ENCODE measurements at regions not wholly inside any gene's neighbourhood (a gene's known extent, or its start where the extent isn't known, plus 50 kb on each side); places are given as distances from the start of the nearest gene placed in this dataset.
"Not testable (repeated sequence)": the region's sequence is repeated elsewhere in the genome, so short reads cannot be mapped to it uniquely, and the experiment has no call there.

- not testable (repeated sequence) for FAIRE-seq; DNase-seq (ENCODE audit: low spot score)
Observed at GRCh38 chr15:20244792-20245191, 296.8 kb downstream of the GOLGA6L6 start.

GRCh38 chr15:20243486-20244240 is 297.9 kb downstream of the GOLGA6L6 start:
- not testable (repeated sequence) for DNase-seq (ENCODE audit: low spot score); FAIRE-seq

GRCh38 chr15:20240366-20240917 is 301.2 kb downstream of the GOLGA6L6 start:
- FAIRE-seq; DNase-seq (ENCODE audit: low spot score): not testable (repeated sequence)

- DNase-seq (ENCODE audit: low spot score); FAIRE-seq: not testable (repeated sequence)
Observed at GRCh38 chr15:20239186-20239585, 302.4 kb downstream of the GOLGA6L6 start.

DNA sequence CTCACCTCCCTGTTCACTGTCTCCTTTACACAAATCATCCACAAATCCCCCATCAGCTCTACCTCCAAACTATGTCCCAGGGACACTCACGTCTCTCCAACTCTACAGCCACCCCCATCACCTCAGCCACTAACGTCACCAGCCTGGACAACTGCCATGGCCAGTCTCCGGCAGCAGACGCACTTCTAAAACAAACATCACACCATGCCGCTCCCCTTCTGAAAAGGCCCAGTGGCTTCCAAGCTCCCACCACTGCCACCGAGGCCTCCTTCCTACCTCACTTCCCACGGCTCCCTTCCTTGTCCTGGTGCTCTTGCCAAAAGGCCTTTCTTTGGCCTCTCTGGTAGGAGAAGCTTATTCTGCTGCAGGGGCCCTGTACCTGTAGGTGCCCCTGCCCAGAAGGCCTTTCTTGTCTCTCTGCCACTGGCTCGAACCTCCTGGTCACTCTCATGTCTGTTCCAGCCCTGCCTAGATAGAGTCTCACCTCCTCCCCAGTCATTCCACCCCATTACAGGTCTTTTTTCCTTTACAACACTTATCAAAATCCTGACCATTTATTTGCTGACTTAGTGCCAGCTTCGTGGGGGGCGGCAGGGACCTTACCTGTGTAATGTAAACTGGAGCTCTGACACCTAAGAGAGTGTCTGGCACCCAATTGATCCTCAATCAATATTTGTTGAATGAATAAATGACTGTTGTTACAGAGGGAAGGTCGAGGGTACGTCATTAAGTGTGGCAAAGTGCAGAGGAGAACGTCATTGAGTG is 304.2 kb downstream of the GOLGA6L6 start:
- FAIRE-seq, result not testable (repeated sequence)
- peak; percentile 32 for DNase-seq (ENCODE audit: low spot score)

DNA sequence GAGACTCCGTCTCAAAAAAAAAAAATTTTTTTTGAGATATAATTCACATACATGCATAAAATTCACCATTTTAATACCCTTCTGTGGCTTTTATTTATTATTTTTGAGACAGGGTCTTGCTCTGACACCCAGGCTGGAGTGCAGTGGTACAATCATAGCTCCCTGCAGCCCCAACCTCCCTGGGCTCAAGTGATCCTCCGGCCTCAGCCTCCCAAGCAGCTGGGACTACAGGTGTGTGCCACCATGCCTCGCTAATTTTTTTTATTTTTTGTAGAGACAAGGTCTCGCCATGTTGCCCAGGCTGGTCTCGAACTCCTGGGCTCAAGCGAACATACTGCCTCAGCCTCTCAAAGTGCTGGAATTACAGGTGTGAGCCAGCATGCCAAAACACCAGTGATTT is 305.9 kb downstream of the GOLGA6L6 start:
- not testable (repeated sequence) for DNase-seq (ENCODE audit: low spot score); FAIRE-seq

GRCh38 chr15:20234006-20234540 is 307.5 kb downstream of the GOLGA6L6 start:
- DNase-seq (ENCODE audit: low spot score); FAIRE-seq: not testable (repeated sequence)

DNA sequence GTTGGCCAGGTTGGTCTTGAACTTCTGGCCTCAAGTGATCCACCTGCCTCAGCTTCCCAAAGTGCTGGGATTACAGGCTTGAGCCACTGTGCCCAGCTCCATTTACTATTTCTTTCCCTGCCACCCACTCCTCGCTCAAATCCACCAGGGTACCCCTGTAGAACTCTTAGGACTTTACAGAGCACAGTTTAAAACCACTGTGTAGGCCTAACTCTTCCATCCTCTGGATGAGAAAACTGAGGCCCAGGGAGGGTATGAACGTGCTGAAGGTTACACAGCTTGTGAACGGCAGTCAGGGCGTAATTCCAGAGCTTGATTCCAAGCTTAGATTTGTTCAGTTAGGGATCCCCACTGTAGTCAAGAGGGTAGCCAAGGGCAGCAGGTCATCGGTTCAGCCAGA is 309.1 kb downstream of the GOLGA6L6 start:
- not testable (repeated sequence) for DNase-seq (ENCODE audit: low spot score); FAIRE-seq

GRCh38 chr15:20230656-20231055 is 310.9 kb downstream of the GOLGA6L6 start:
- not testable (repeated sequence) for FAIRE-seq; DNase-seq (ENCODE audit: low spot score)

DNA sequence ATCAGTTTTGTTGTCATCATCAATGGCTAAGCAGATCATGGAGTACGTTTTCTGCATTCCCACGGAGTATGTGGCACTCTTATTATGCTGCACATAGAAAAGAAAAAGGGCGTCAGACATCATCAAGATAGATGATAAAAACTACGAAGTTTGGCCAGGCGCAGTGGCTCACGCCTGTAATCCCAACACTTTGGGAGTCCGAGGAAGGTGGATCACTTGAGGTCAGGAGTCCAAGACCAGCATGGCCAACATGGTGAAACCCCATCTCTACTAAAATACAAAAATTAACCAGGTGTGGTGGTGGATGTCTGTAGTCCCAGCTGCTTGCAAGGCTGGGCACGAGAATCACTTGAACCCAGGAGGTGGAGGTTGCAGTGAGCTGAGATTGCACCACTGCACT is 312.8 kb downstream of the GOLGA6L6 start:
- DNase-seq (ENCODE audit: low spot score); FAIRE-seq: not testable (repeated sequence)

DNA sequence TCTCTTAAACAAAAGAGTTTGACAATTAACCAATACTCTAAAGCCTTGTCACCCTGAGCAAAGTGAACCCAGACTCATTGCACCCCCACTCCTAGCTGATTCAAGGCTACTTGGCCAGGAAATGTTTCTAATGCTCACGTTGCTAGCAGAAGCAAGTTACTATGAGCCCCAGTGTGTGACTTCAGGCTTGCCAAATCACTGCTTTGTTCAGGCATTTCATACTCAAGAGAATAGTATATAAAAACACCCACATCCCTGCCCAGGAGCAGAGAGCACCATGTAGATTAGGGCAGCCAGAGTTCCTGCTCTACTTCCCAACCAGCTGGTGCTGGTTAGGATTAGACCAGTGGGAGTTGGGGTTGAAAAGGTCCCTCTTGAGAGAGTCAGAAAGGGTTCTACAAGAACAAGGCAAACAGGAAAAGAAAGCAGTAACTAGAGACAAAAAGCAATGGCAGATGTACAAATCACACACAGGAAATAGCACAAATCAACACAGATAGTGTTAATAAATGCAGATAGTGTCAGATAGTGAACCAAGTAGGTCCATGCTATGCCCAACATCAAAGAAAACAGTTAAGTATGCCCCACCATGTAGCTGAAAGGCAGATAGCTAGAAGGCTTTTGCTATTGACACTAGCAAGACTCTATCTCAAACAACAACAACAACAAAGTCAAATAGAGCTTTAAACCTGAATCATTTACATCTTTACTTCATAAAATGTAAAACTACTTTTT is 314.3 kb downstream of the GOLGA6L6 start:
- not testable (repeated sequence) for FAIRE-seq; DNase-seq (ENCODE audit: low spot score)

DNA sequence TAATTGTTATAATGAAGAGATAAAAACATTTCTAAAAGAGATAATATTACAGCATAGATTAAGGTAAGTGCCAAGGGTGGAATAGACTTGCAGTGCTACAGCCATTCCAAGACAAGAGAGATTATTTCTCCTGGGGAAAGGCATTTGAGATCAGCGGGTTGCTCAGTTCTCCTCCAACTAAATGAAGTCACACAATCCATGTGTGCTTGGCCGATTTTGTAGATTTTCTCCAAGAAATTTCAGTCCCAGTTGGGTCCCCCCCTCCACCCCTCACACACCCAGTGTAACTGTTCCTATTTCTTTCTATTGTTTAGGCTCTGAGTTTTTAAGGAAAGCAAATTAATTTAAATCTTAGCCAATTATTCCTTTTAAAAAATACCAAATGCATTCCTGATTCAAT is 315.1 kb downstream of the GOLGA6L6 start:
- not testable (repeated sequence) for DNase-seq (ENCODE audit: low spot score); FAIRE-seq

GRCh38 chr15:20221063-20221462 is 320.5 kb downstream of the GOLGA6L6 start:
- peak; percentile 59 for DNase-seq (ENCODE audit: low spot score)
- peak; percentile 30 for FAIRE-seq

DNA sequence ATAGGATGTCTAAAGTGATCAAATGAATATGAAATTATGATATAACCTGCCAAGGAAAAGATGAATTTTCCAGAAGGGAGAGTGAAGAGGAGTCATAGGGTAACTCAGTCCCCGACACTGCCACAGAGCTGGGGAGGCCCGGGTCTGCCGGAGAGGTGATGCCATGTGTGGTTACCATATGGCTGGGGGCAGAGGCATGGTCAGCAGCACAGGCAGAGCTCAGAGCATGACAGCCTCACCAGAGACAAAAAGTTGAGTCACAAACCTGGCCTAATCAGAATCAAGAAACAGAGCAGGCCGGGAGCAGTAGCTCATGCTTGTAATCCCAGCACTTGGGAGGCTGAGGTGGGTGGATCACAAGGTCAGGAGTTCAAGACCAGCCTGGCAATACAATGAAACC is 322.4 kb downstream of the GOLGA6L6 start:
- DNase-seq (ENCODE audit: low spot score); FAIRE-seq: not testable (repeated sequence)

GRCh38 chr15:20215700-20216099 is 325.9 kb downstream of the GOLGA6L6 start:
- not testable (repeated sequence) for DNase-seq (ENCODE audit: low spot score)

DNA sequence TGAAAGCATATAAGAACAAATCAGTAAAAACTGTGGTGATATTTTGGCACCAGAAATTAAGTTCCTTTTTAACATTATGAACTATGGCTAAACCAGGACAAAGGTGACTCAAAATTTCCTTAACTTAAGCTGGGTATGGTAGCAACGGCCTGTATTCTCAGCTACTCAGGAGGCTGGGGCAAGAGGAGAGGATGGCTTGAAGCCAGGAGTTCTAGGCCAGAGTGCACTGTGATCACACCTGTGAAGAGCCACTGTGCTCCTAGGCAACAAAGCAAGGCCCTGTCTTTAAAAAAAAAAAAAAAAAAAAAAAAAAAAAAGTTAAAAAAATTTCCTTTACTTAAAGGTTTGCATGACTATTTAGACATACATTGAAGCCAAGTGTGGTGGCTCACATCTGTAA is 327.5 kb downstream of the GOLGA6L6 start:
- not testable (repeated sequence) for DNase-seq (ENCODE audit: low spot score); FAIRE-seq

More at GRCh38 chr15:20215700-20216099, 325.9 kb downstream of the GOLGA6L6 start:
- FAIRE-seq, result not testable (repeated sequence)

GRCh38 chr15:20211508-20211907 is 330.1 kb downstream of the GOLGA6L6 start:
- DNase-seq (ENCODE audit: low spot score); FAIRE-seq: not testable (repeated sequence)

- not testable (repeated sequence) for FAIRE-seq; DNase-seq (ENCODE audit: low spot score)
Observed at GRCh38 chr15:20209973-20210372, 331.6 kb downstream of the GOLGA6L6 start.

DNA sequence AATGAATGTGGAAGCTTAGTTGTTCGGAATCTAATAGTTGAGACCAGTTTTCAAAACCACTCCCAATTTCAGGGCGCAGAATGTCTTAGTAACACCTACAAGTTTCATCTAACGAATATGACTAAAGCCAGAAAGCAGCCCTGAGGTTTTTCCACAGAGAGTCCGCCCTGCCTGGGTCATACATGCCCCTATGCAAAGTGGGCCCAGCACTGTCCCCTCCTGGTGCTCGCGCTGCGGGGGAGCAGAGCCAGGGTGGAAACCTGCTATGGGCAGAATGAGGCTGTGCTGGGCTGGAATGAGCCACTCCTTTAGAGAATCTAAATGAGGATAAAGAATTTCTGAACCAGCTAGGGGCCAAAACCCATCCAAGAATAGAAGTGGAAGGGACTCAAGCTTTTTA is 334.0 kb downstream of the GOLGA6L6 start:
- not testable (repeated sequence) for DNase-seq (ENCODE audit: low spot score); FAIRE-seq

GRCh38 chr15:20207198-20207597 is 334.4 kb downstream of the GOLGA6L6 start:
- DNase-seq (ENCODE audit: low spot score); FAIRE-seq: not testable (repeated sequence)

Measured in RCC 7860 (cell line).